NCI-H2081 treated with DMSO at 0.1 percent for 48 hours (cell line): ENCODE measurements at regions not wholly inside any gene's neighbourhood (a gene's known extent, or its start where the extent isn't known, plus 50 kb on each side); places are given as distances from the start of the nearest gene placed in this dataset.

Experiments
- DNase-seq: peaks from one replicate; lab custom pipeline; 2025; lab: John Stamatoyannopoulos, UW

- DNase-seq = no peak
These were observed 284.9 kb downstream of the IL15 start for GRCh38 chr4:141921293-141921692.

- DNase-seq = no peak
These were observed 285.9 kb downstream of the IL15 start for GRCh38 chr4:141922236-141922635.

GRCh38 chr4:141926406-141926805, 290.0 kb downstream of the IL15 start:
- no peak for DNase-seq

GRCh38 chr4:141932490-141932889, 296.1 kb downstream of the IL15 start:
- DNase-seq = no peak

- no peak for DNase-seq
These were observed 297.6 kb downstream of the IL15 start for GRCh38 chr4:141933978-141934377.

GRCh38 chr4:141955696-141956095, 319.3 kb downstream of the IL15 start:
- no peak for DNase-seq

- DNase-seq = no peak
These were observed 321.0 kb downstream of the IL15 start for GRCh38 chr4:141957416-141957815.

- DNase-seq = no peak
These were observed 326.1 kb downstream of the IL15 start for GRCh38 chr4:141962486-141962885.

GRCh38 chr4:141971869-141972268, 335.5 kb downstream of the IL15 start:
- no peak for DNase-seq

GRCh38 chr4:141972950-141973349, 336.6 kb downstream of the IL15 start:
- DNase-seq = no peak
